GM19035 (cell line): ENCODE measurements at regions not wholly inside any gene's neighbourhood (a gene's known extent, or its start where the extent isn't known, plus 50 kb on each side); places are given as distances from the start of the nearest gene placed in this dataset.
"Not testable (repeated sequence)": the region's sequence is repeated elsewhere in the genome, so short reads cannot be mapped to it uniquely, and the experiment has no call there.

Source experiments
- ATAC-seq: cut with Tn5 transposase; IDR thresholded peaks from one replicate; pipeline ENCODE4 v1.9.1; 2021; ENCODE audit not compliant: unreplicated experiment

DNA sequence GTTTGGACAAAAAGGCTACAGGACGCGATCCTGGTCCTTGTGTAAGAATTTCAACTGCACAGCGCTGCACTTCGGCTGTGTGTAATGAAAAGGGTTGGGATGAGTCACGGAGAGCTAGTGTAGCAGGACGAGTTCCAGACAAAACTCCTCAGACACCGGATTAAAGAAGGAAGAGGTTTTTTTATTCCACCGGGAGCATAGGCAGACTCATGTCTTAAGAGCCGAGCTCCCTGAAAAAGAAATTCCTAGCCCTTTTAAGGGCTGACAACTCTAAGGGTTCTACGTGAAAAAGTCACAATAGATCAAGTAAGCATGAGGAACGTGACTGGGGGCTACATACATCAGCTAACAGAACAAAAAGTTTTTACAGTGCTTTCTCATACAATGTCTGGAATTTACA, 54.8 kb upstream of the FAM90A1 start:
- not testable (repeated sequence) for ATAC-seq

DNA sequence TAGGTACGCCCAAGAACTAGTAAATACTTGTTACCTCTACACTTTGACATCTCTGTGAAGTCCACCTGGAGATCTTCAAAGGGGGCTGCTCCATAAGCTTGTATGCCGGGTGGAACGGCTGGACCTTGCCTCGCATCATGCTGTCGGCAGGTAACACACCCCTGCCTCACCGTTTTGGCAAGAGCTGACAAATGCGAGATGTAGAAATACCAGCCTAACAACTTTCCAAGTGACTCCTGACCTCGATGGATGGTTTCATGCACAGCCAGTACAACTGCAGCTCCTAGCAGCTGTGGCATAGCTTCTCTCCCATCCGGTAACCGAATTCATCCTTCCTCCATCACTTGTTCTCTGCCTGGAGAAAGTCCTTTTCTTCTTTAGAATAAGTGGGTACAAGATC, 58.3 kb upstream of the FAM90A1 start:
- ATAC-seq: not testable (repeated sequence)

DNA sequence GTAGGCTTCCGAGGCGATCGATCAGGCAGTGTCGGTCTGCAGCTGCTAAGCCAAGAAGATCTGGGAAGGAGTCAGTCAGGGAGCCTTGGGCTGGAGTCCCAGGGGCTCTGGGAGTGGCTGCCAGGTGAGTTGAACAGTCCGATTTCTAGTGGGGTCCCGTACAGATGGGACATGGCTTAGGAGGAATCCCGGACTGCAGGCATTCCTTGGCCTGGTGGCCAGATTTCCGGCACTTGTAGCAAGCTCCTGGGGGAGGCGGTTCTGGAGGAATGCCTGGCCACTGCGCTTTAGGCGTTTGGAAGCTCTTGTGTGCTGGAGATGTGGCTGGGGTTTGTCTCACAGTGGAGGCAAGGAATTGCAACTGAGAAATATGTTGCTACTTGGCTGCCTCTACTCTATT, 64.3 kb upstream of the FAM90A1 start:
- not testable (repeated sequence) for ATAC-seq

DNA sequence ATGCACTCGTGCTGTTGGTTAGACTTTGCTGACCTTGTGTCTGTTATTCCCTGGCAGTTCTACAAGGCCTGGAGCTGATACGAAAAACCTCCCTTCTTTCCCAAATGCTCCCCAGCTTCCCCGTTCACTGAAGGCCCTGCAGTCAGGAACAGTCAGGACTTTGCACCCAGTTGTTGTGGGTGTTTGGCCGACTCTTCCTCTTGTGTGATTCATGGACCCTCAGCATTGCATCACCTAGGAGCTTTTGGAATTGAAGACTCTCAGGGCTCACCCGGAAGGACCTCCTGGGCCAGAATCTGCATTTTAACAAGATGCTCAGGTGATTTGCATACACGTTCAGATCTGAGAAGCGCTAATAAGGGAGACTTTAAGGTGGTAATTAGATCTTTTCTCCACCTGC, 67.2 kb upstream of the FAM90A1 start:
- not testable (repeated sequence) for ATAC-seq

- not testable (repeated sequence) for ATAC-seq
Measured at GRCh38 chr12:8308611-8309010, 81.2 kb upstream of the FAM90A1 start.

- not testable (repeated sequence) for ATAC-seq
Measured at GRCh38 chr12:8315997-8316396, 88.6 kb upstream of the FAM90A1 start.

GRCh38 chr12:8317675-8318074, 90.3 kb upstream of the FAM90A1 start:
- not testable (repeated sequence) for ATAC-seq

- ATAC-seq: not testable (repeated sequence)
Measured at GRCh38 chr12:8320251-8320730, 92.9 kb upstream of the FAM90A1 start.

- ATAC-seq: not testable (repeated sequence)
Measured at GRCh38 chr12:8320791-8321370, 93.5 kb upstream of the FAM90A1 start.

GRCh38 chr12:8325145-8325839, 97.9 kb upstream of the FAM90A1 start:
- ATAC-seq: not testable (repeated sequence)

DNA sequence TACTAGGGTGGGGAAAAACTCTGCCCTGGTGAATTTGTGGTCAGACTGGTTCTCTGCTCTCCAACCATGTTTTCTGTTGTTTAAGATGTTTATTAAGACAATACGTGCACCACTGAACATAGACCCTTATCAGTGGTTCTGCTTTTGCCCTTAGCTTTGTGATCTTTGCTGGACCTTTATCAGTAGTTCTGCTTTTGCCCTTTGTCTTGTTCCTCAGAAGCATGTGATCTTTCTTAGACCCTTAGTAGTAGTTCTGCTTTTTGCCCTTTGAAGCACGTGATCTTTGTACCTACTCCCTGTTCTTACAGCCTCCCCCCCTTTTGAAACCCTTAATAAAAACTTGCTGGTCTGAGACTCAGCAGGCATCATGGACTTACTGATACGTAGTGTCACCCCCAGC, 101.4 kb upstream of the FAM90A1 start:
- ATAC-seq: not testable (repeated sequence)

- not testable (repeated sequence) for ATAC-seq
Measured at GRCh38 chr12:8332373-8332772, 105.0 kb upstream of the FAM90A1 start.

- not testable (repeated sequence) for ATAC-seq
Measured at GRCh38 chr12:8351073-8351472, 104.7 kb upstream of the CLEC6A start.

DNA sequence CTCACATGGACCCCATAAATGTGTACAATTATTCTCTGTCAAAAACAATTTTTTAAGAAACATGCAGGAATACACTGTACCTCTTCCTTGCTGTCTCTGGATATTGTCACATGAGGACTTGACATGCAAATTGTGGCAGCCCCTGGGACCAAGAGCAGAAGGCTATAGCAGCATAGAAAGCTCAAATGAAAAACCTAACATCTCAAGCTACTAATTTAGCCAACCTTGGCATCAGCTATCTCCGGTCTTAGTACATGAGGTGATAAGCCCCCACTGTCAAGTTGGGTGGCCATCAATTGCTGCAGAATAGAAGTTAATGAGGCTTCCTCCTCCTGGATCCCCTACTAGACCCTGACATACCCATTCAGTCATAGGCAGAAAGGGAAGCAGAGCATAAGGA, 101.0 kb upstream of the CLEC6A start:
- ATAC-seq: not testable (repeated sequence)

- ATAC-seq: not testable (repeated sequence)
Measured at GRCh38 chr12:8355531-8355930, 100.2 kb upstream of the CLEC6A start.

DNA sequence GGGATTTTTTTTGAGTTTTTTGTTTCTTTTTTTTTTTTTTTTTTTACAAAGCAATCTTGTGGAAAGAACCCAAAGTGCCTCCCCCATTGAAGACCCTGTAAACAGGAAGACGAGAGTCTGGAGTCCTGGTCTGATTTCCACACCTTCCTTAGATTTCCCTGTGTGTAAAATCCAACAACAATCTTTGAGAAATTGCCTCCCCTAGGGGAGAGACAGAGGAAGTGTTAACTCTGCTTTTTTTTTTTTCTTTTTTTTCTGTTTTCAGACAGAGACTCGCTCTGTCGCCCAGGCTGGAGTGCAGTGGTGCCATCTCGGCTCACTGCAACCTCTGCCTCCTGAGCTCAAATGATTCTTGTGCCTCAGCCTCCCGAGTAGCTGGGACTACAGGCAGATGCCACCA, 82.0 kb upstream of the CLEC6A start:
- not testable (repeated sequence) for ATAC-seq

GRCh38 chr12:8375122-8375521, 80.6 kb upstream of the CLEC6A start:
- not testable (repeated sequence) for ATAC-seq

DNA sequence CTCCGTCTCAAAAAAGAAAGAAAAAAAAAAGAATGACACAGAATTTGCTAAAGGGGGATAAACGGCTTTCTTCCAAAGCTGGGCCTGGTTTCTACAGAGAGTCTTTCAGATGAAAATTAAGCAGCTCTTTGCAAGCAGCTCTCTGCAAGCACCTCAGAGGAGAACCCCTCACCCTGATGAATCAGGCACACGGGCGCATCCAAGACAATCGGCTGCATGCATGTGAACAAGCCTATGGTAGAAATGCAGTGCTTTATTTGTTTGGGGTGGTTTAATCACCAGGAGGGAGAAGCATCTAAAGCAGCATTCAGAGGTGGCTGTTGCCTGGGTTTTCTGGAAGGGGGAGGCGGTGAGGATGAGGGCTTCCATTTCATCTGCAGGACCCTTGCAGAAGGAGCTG, 78.0 kb upstream of the CLEC6A start:
- not testable (repeated sequence) for ATAC-seq

DNA sequence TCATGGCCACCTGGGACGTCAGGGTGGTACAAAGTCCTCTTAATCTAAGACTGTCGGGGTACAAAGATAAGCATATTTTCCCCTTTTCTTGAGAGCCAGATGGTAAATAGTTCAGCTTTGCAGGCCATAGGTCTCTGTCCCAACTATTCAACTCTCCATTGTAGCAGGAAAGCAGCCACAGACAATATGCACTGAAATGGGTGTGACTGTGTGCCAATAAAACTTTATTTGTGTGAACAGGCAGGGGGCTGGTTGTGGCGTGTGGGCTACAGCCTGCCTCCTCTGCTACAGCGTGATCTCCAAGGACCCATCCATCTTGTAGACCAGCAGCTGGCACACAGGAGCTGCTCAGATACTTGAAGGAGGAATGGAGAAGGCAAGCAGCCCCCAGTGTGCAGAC, 73.2 kb upstream of the CLEC6A start:
- ATAC-seq: not testable (repeated sequence)

GRCh38 chr12:8384686-8385085, 71.1 kb upstream of the CLEC6A start:
- not testable (repeated sequence) for ATAC-seq

DNA sequence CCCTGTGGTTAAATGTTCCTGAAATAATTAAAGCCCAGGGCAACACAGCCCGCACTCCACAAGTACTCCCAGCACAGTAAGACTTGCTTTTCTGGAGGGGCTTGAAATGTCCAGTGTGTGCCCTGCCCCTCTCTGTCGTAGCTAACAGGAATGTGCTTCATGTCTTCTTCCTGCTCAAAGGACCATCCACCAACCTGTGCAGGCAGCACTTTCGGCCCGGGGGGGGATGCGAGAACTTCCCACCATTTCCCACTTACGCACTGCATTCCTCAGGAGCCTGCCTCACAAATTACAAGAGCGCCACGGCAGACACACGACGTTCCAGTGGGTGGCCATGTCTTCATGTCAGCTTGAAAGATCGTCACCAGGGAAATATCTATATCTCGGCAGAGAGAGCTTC, 70.3 kb upstream of the CLEC6A start:
- ATAC-seq: not testable (repeated sequence)

- not testable (repeated sequence) for ATAC-seq
Measured at GRCh38 chr12:8386661-8387060, 69.1 kb upstream of the CLEC6A start.
